HepG2 (cell line): ENCODE measurements at regions not wholly inside any gene's neighbourhood (a gene's known extent, or its start where the extent isn't known, plus 50 kb on each side); places are given as distances from the start of the nearest gene placed in this dataset.

ENCODE experiments used
- ATAC-seq: fragments of 200-7000 bp; cut with Tn5 transposase; 3 replicates; pipeline ENCODE4 v1.9.1; 2020; ENCODE audit warnings: mild to moderate bottlenecking, moderate library complexity
- BruUV-seq: library from RNA; stranded (reverse); fragments of 400-500 nt; replicated peaks from 2 replicates; lab custom pipeline; 2021; lab: Mats Ljungman, UMichigan
- CTCF ChIA-PET: fragments of 300-600 bp; formaldehyde crosslinking; extraction: SDS; loops from one replicate; lab custom pipeline; 2021; ENCODE audit warnings: low total read pairs, inconsistent platforms, low intra/inter-chr PET ratio; lab: Yijun Ruan, JAX
- POLR2A ChIA-PET: fragments of 350-600 bp; sonication (Branson Sonifier 250); formaldehyde crosslinking; loops from one replicate; lab custom pipeline; 2020; ENCODE audit warnings: antibody characterized with exemption, inconsistent platforms; lab: Yijun Ruan, JAX
- DNase-seq: peaks from one replicate; pipeline ENCODE4 v3.0.0-alpha.2; 2015; ENCODE audit warnings: low spot score
- FAIRE-seq: peaks from 3 replicates; lab custom pipeline; 2011; peaks lifted over from hg19 to GRCh38; lab: Jason Lieb, UNC
- H2AFZ ChIP-seq: one replicate; pipeline ENCODE4 v1.6.1; 2011; ENCODE audit warnings: low read length, inconsistent platforms
- H3K27ac ChIP-seq: fragments of 300-600 bp; 3 replicates; pipeline ENCODE4 v1.8.0; 2011; ENCODE audit warnings: mixed run types, mild to moderate bottlenecking, mixed read lengths, low read length, inconsistent platforms; ENCODE audit not compliant: insufficient read depth; ENCODE audit errors: extremely low read length
- H3K27me3 ChIP-seq, 2 experiments: fragments of 200-600 bp in 1 of 2; 2 replicates in 1 of 2; 3 replicates in 1 of 2; pipeline versions ENCODE4 v1.6.0 to v1.8.0; 2011; ENCODE audit warnings: low read length in 2 of 2, mild to moderate bottlenecking in 2 of 2, moderate library complexity in 2 of 2, inconsistent platforms in 1 of 2; ENCODE audit not compliant: insufficient read depth in 2 of 2, control insufficient read depth in 1 of 2
- H3K36me3 ChIP-seq, 2 experiments: fragments of 200-600 bp in 1 of 2; replicated peaks in 1 of 2; 2 replicates in 1 of 2; 3 replicates in 1 of 2; pipeline versions ENCODE4 v1.5.1 to v1.8.0; 2011; ENCODE audit warnings: low read length in 2 of 2, inconsistent platforms in 1 of 2; ENCODE audit not compliant: insufficient read depth in 2 of 2, control insufficient read depth in 1 of 2
- H3K4me1 ChIP-seq: 2 replicates; pipeline ENCODE4 v1.5.1; 2012; ENCODE audit warnings: low read length, inconsistent platforms; ENCODE audit not compliant: insufficient read depth
- H3K4me2 ChIP-seq: 2 replicates; pipeline ENCODE4 v1.6.0; 2011; ENCODE audit warnings: low read depth, low read length, inconsistent platforms
- H3K4me3 ChIP-seq, 3 experiments: fragments of 200-600 bp in 1 of 3; sonication (generic), shearing (Covaris generic) in 1 of 3; replicated peaks in 1 of 3; 2 replicates each; pipeline ENCODE4 v1.5.1; 2011 to 2016; ENCODE audit warnings: low read length in 3 of 3, inconsistent platforms in 2 of 3, low read depth in 2 of 3, mild to moderate bottlenecking in 2 of 3, control low read depth in 1 of 3, mixed read lengths in 1 of 3; ENCODE audit not compliant: insufficient read depth in 1 of 3
- H3K79me2 ChIP-seq: one replicate; pipeline ENCODE4 v1.6.1; 2011; ENCODE audit warnings: low read length, inconsistent platforms; ENCODE audit not compliant: insufficient read depth
- H3K9ac ChIP-seq: 2 replicates; pipeline ENCODE4 v1.6.0; 2011; ENCODE audit warnings: mild to moderate bottlenecking, low read depth, low read length, inconsistent platforms; ENCODE audit not compliant: insufficient read depth
- H3K9me3 ChIP-seq: 2 replicates; pipeline ENCODE4 v1.5.1; 2012; ENCODE audit warnings: mild to moderate bottlenecking, low read length
- H4K20me1 ChIP-seq: 2 replicates; pipeline ENCODE4 v1.6.0; 2011; ENCODE audit warnings: inconsistent platforms, mild to moderate bottlenecking, low read length, moderate library complexity; ENCODE audit not compliant: insufficient read depth
- FOXA1 ChIP-seq, 2 experiments: fragments of 450-650 bp in 1 of 2; sonication (generic) in 1 of 2; formaldehyde crosslinking in 1 of 2; IDR thresholded peaks; 2 replicates each; pipeline versions ENCODE4 v1.4.0 to v1.6.1; 2016 to 2020; ENCODE audit warnings: missing genetic modification reagents in 1 of 2
- KDM2A ChIP-seq: sonication (generic); formaldehyde crosslinking; IDR thresholded peaks from 2 replicates; pipeline ENCODE4 v1.4.0; 2020; ENCODE audit warnings: low read depth, missing genetic modification reagents, borderline replicate concordance
- KDM5B ChIP-seq: sonication (generic); formaldehyde crosslinking; IDR thresholded peaks from 2 replicates; pipeline ENCODE4 v1.4.0; 2020; ENCODE audit warnings: missing genetic modification reagents, mild to moderate bottlenecking, borderline replicate concordance
- LCORL ChIP-seq, 2 experiments: fragments of 450-650 bp in 1 of 2; sonication (generic) in 1 of 2; formaldehyde crosslinking in 1 of 2; IDR thresholded peaks; 2 replicates each; pipeline versions ENCODE4 v1.5.0 to v1.6.1; 2017 to 2020; ENCODE audit warnings: antibody characterized with exemption in 1 of 2, missing genetic modification reagents in 1 of 2
- NONO ChIP-seq, 2 experiments: fragments of 450-650 bp in 1 of 2; sonication (generic) in 1 of 2; formaldehyde crosslinking in 1 of 2; IDR thresholded peaks in 1 of 2; conservative IDR thresholded peaks in 1 of 2; 2 replicates each; pipeline versions ENCODE4 v1.6.1 to v1.8.0; 2017 to 2022; ENCODE audit warnings: mild to moderate bottlenecking in 1 of 2, missing genetic modification reagents in 1 of 2, moderate library complexity in 1 of 2
- RFXANK ChIP-seq: IDR thresholded peaks from 2 replicates; pipeline ENCODE4 v1.6.1; 2016
- SMARCC2 ChIP-seq: fragments of 450-650 bp; IDR thresholded peaks from 2 replicates; pipeline ENCODE4 v1.6.1; 2017; ENCODE audit warnings: antibody characterized with exemption, mild to moderate bottlenecking
- SMYD3 ChIP-seq: sonication (generic); formaldehyde crosslinking; IDR thresholded peaks from 2 replicates; pipeline ENCODE4 v1.8.1; 2023; ENCODE audit warnings: mild to moderate bottlenecking, missing genetic modification reagents
- STAG1 ChIP-seq: sonication (generic); formaldehyde crosslinking; IDR thresholded peaks from 2 replicates; pipeline ENCODE4 v1.4.0; 2020; ENCODE audit warnings: missing genetic modification reagents
- ZNF282 ChIP-seq: fragments of 450-650 bp; IDR thresholded peaks from 2 replicates; pipeline ENCODE4 v1.6.1; 2018; ENCODE audit not compliant: partially characterized antibody
- ZNF510 ChIP-seq: sonication (generic); formaldehyde crosslinking; IDR thresholded peaks from 2 replicates; pipeline ENCODE4 v1.4.0; 2020; ENCODE audit warnings: low read depth, mild to moderate bottlenecking, missing genetic modification reagents
- WGBS: methylation state at CpG from one replicate; pipeline ENCODE4 v1.1.6; 2017; ENCODE audit warnings: low lambda C conversion rate; 5-methylcytosine and 5-hydroxymethylcytosine counted together
- in situ Hi-C: cut with HindIII; loops from 2 replicates; pipeline ENCODE4 v1.10.0; 2017; ENCODE audit warnings: low pct_unique_long_range_greater_than_20kb; ENCODE audit not compliant: extremely low pct_ligation_motif_present
- intact Hi-C: fragments of 100-400 bp; cut with micrococcal nuclease; formaldehyde crosslinking; loops from one replicate; pipeline ENCODE4 v1.10.0; 2022; ENCODE audit not compliant: unreplicated experiment
- TF ChIP-seq, protein P1 (sequence below): IDR thresholded peaks from 2 replicates; pipeline ENCODE4 v1.6.1; 2016; ENCODE audit warnings: low read depth, control low read depth
- TF ChIP-seq, protein P2 (sequence below): sonication (generic); formaldehyde crosslinking; IDR thresholded peaks from 2 replicates; pipeline ENCODE4 v1.9.0; 2021; ENCODE audit warnings: missing genetic modification reagents, borderline replicate concordance

DNA sequence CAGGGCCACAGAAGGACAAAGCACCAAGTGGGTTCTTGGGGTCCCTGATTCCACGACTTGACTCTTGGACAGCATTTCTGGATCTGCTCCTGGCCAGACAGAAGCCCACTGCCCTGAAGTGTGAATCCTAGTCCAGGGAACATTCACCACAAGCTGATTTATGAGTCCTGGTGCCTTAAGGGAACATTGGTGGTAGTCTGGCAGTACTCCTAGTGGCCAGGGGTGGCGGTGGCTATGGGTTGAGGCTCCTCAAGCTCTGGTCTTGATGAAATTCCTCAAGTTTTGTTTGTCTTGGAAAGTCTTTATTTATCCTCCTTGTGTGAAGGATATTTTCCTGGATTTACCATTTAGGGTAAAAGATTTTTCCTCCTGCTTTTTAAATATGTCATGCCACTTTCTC is 307.5 kb downstream of the PYDC2 start:
- ChIA-PET CTCF (no interaction called here), POLR2A (no interaction called here)
- no peaks in the 10 kb centered on the region for H3K9me3 ChIP-seq
- H3K36me3 ChIP-seq, result no peaks in the 10 kb centered on the region
- DNase-seq, result no peak
- FAIRE-seq, result no peak
- in situ Hi-C loops, result no loop called here
- intact Hi-C loops, result no loop called here
- peak; percentile 71 for ATAC-seq
- H3K4me1 ChIP-seq, result no peaks in the 10 kb centered on the region
- BruUV-seq, result no TSS peak
- TF ChIP-seq, protein P1, sequence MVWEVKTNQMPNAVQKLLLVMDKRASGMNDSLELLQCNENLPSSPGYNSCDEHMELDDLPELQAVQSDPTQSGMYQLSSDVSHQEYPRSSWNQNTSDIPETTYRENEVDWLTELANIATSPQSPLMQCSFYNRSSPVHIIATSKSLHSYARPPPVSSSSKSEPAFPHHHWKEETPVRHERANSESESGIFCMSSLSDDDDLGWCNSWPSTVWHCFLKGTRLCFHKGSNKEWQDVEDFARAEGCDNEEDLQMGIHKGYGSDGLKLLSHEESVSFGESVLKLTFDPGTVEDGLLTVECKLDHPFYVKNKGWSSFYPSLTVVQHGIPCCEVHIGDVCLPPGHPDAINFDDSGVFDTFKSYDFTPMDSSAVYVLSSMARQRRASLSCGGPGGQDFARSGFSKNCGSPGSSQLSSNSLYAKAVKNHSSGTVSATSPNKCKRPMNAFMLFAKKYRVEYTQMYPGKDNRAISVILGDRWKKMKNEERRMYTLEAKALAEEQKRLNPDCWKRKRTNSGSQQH (CRISPR knock-in tag), result no peak
- no peak for TF ChIP-seq ZNF282
- 0 out of 2 replicates have a peak, but pooled peaks have one; percentile 4 for TF ChIP-seq STAG1 (CRISPR knock-in tag)
- no peak for TF ChIP-seq FOXA1 (IDR thresholded peaks at IDR 0.05)
- no peak for TF ChIP-seq FOXA1 (CRISPR knock-in tag; IDR thresholded peaks at IDR 0.05)
- TF ChIP-seq KDM5B, result no peak
- H2AFZ ChIP-seq, result no peak overlapping the region
- no peak overlapping the region for H3K9ac ChIP-seq
- no peaks in the 10 kb centered on the region for H3K79me2 ChIP-seq
- WGBS, result 33% methylated on average over 1 of the region's 2 CpGs
- no peak overlapping the region for H3K4me2 ChIP-seq
- no peaks in the 10 kb centered on the region for H4K20me1 ChIP-seq
- no peak overlapping the region for H3K4me3 ChIP-seq
- no peaks in the 10 kb centered on the region for H3K27me3 ChIP-seq
- H3K27ac ChIP-seq, result no peak overlapping the region

DNA sequence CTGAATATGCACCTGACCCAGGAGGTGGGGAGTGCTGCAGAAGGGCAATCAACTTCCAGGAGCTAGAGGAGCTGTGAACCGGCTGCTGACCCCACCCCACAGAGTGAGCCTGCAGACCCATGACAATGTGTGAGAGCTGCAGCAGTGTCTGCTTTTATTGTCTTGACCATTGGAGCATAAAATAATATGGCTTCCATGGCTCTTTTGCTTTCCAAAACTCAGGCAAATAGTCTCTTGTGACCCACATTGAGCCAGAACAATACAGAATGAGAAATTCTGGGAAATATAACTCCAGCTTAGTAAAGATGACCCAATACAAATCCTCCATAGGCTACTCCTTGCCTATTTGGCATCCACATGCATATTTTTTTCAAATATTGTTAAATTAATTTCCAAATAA is 309.6 kb downstream of the PYDC2 start:
- no peak overlapping the region for H3K4me2 ChIP-seq
- no peak overlapping the region for H3K4me3 ChIP-seq
- no peak overlapping the region for H2AFZ ChIP-seq
- H3K27me3 ChIP-seq, result no peaks in the 10 kb centered on the region
- no peaks in the 10 kb centered on the region for H4K20me1 ChIP-seq
- POLR2A ChIA-PET, result no interaction called here
- 100% methylated on average over 1 of the region's 1 CpG for WGBS
- H3K4me1 ChIP-seq, result no peaks in the 10 kb centered on the region
- no peaks in the 10 kb centered on the region for H3K79me2 ChIP-seq
- H3K9ac ChIP-seq, result no peak overlapping the region
- no peaks in the 10 kb centered on the region for H3K36me3 ChIP-seq
- H3K27ac ChIP-seq, result no peak overlapping the region
- CTCF ChIA-PET, result no interaction called here
- intact Hi-C loops (no loop called here), in situ Hi-C loops (no loop called here)
- no peak for DNase-seq
- no peaks in the 10 kb centered on the region for H3K9me3 ChIP-seq
- no peak for ATAC-seq
- BruUV-seq, result no TSS peak
- no peak for FAIRE-seq
- TF ChIP-seq SMYD3 (CRISPR knock-in tag) (no peak), RFXANK (CRISPR knock-in tag) (no peak), ZNF510 (CRISPR knock-in tag) (no peak), LCORL (IDR thresholded peaks at IDR 0.05) (no peak), LCORL (CRISPR knock-in tag; IDR thresholded peaks at IDR 0.05) (no peak), KDM2A (CRISPR knock-in tag) (no peak), SMARCC2 (no peak), NONO (IDR thresholded peaks at IDR 0.05) (no peak), NONO (CRISPR knock-in tag; conservative IDR thresholded peaks at IDR 0.05) (no peak)
- TF ChIP-seq, protein P2, sequence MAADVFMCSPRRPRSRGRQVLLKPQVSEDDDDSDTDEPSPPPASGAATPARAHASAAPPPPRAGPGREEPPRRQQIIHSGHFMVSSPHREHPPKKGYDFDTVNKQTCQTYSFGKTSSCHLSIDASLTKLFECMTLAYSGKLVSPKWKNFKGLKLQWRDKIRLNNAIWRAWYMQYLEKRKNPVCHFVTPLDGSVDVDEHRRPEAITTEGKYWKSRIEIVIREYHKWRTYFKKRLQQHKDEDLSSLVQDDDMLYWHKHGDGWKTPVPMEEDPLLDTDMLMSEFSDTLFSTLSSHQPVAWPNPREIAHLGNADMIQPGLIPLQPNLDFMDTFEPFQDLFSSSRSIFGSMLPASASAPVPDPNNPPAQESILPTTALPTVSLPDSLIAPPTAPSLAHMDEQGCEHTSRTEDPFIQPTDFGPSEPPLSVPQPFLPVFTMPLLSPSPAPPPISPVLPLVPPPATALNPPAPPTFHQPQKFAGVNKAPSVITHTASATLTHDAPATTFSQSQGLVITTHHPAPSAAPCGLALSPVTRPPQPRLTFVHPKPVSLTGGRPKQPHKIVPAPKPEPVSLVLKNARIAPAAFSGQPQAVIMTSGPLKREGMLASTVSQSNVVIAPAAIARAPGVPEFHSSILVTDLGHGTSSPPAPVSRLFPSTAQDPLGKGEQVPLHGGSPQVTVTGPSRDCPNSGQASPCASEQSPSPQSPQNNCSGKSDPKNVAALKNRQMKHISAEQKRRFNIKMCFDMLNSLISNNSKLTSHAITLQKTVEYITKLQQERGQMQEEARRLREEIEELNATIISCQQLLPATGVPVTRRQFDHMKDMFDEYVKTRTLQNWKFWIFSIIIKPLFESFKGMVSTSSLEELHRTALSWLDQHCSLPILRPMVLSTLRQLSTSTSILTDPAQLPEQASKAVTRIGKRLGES (CRISPR knock-in tag), result no peak
